H54 (cell line): ENCODE measurements at regions not wholly inside any gene's neighbourhood (a gene's known extent, or its start where the extent isn't known, plus 50 kb on each side); places are given as distances from the start of the nearest gene placed in this dataset.

Experiments
- DNase-seq: peaks from one replicate; pipeline ENCODE4 v3.0.0; 2011; ENCODE audit warnings: low spot score, mixed read lengths; ENCODE audit not compliant: insufficient read length
- FAIRE-seq: peaks from 3 replicates; lab custom pipeline; 2011; peaks lifted over from hg19 to GRCh38; lab: Jason Lieb, UNC
- POLR2A ChIP-seq: IDR thresholded peaks from 2 replicates; pipeline ENCODE4 v1.6.1; 2011; ENCODE audit warnings: low read depth, mild to moderate bottlenecking, low read length

GRCh38 chr2:19653509-19653908, 248.3 kb downstream of the TTC32 start:
- TF ChIP-seq POLR2A = no peak
- DNase-seq = no peak
- no peak for FAIRE-seq

GRCh38 chr2:19652811-19653210, 249.0 kb downstream of the TTC32 start:
- no peak for TF ChIP-seq POLR2A
- FAIRE-seq = no peak
- no peak for DNase-seq

GRCh38 chr2:19651466-19651865, 250.3 kb downstream of the TTC32 start:
- FAIRE-seq = no peak
- TF ChIP-seq POLR2A = no peak
- DNase-seq = no peak

- TF ChIP-seq POLR2A = no peak
- FAIRE-seq = peak; percentile 93
- DNase-seq = peak; percentile 75
Observed at GRCh38 chr2:19649785-19650380, 251.9 kb downstream of the TTC32 start.

- TF ChIP-seq POLR2A = no peak
- FAIRE-seq (no peak), DNase-seq (no peak)
Observed at GRCh38 chr2:19649142-19649541, 252.6 kb downstream of the TTC32 start.

GRCh38 chr2:19648583-19648982, 253.2 kb downstream of the TTC32 start:
- FAIRE-seq (peak; percentile 94), DNase-seq (peak; percentile 47)
- TF ChIP-seq POLR2A = no peak

- no peak for DNase-seq
- no peak for TF ChIP-seq POLR2A
- no peak for FAIRE-seq
Observed at GRCh38 chr2:19646987-19647386, 254.8 kb downstream of the TTC32 start.

GRCh38 chr2:19644763-19645162, 257.0 kb downstream of the TTC32 start:
- DNase-seq = no peak
- FAIRE-seq = no peak
- TF ChIP-seq POLR2A = no peak

- no peak for DNase-seq
- no peak for TF ChIP-seq POLR2A
- no peak for FAIRE-seq
Observed at GRCh38 chr2:19643117-19643518, 258.7 kb downstream of the TTC32 start.

- DNase-seq (no peak), FAIRE-seq (no peak)
- TF ChIP-seq POLR2A = no peak
Observed at GRCh38 chr2:19642501-19642900, 259.3 kb downstream of the TTC32 start.

GRCh38 chr2:19635951-19636510, 265.8 kb downstream of the TTC32 start:
- no peak for TF ChIP-seq POLR2A
- FAIRE-seq (no peak), DNase-seq (no peak)

GRCh38 chr2:19632403-19632991, 269.3 kb downstream of the TTC32 start:
- no peak for FAIRE-seq
- TF ChIP-seq POLR2A = no peak

GRCh38 chr2:19631871-19632270, 269.9 kb downstream of the TTC32 start:
- no peak for DNase-seq
- no peak for TF ChIP-seq POLR2A
- no peak for FAIRE-seq

More at GRCh38 chr2:19632403-19632991, 269.3 kb downstream of the TTC32 start:
- DNase-seq = no peak

- no peak for DNase-seq
- no peak for TF ChIP-seq POLR2A
- peak; percentile 75 for FAIRE-seq
Observed at GRCh38 chr2:19630921-19631320, 270.9 kb downstream of the TTC32 start.

- DNase-seq (no peak), FAIRE-seq (no peak)
- TF ChIP-seq POLR2A = no peak
Observed at GRCh38 chr2:19627359-19627758, 268.9 kb upstream of the OSR1 start.
